GM12878 (cell line): ENCODE measurements at regions not wholly inside any gene's neighbourhood (a gene's known extent, or its start where the extent isn't known, plus 50 kb on each side); places are given as distances from the start of the nearest gene placed in this dataset.

ENCODE experiments used
- EP300 ChIP-seq, 2 experiments: fragments of 150-350 bp in 1 of 2; IDR thresholded peaks; 2 replicates each; pipeline ENCODE4 v1.6.1; 2011 to 2012; ENCODE audit warnings: low read depth in 2 of 2, low read length in 2 of 2, borderline replicate concordance in 1 of 2, improper control_type of control experiment in 1 of 2, inconsistent platforms in 1 of 2; ENCODE audit not compliant: control insufficient read depth in 1 of 2
- IRF3 ChIP-seq: fragments of 450-650 bp; IDR thresholded peaks from 2 replicates; pipeline ENCODE4 v1.6.1; 2014; ENCODE audit warnings: mild to moderate bottlenecking
- NFXL1 ChIP-seq: fragments of 450-650 bp; IDR thresholded peaks from 2 replicates; pipeline ENCODE4 v1.6.1; 2017; ENCODE audit warnings: antibody characterized with exemption, mild to moderate bottlenecking, borderline replicate concordance
- POLR2A ChIP-seq: IDR thresholded peaks from 2 replicates; pipeline ENCODE4 v1.6.1; 2011; ENCODE audit warnings: low read depth, mild to moderate bottlenecking, low read length
- SPI1 ChIP-seq: IDR thresholded peaks from 2 replicates; pipeline ENCODE4 v1.6.1; 2011; ENCODE audit warnings: low read depth, mild to moderate bottlenecking, low read length, moderate library complexity, borderline replicate concordance; ENCODE audit not compliant: insufficient read depth
- TAF1 ChIP-seq: IDR thresholded peaks from 2 replicates; pipeline ENCODE4 v1.6.1; 2011; ENCODE audit warnings: mild to moderate bottlenecking, low read depth, low read length, borderline replicate concordance
- TCF7 ChIP-seq: IDR thresholded peaks from 2 replicates; pipeline ENCODE4 v1.6.1; 2014; ENCODE audit warnings: antibody characterized with exemption, borderline replicate concordance
- ZNF274 ChIP-seq: IDR thresholded peaks from one replicate; pipeline ENCODE4 v1.8.0; 2011; ENCODE audit not compliant: insufficient read length, insufficient read depth
- ZSCAN29 ChIP-seq: fragments of 450-650 bp; IDR thresholded peaks from 2 replicates; pipeline ENCODE4 v1.6.1; 2017; ENCODE audit warnings: mild to moderate bottlenecking, moderate library complexity
- TF ChIP-seq, protein P1 (sequence below): IDR thresholded peaks from 2 replicates; pipeline ENCODE4 v1.6.1; 2012; ENCODE audit warnings: low read depth, low read length, improper control_type of control experiment
- TF ChIP-seq, protein P2 (sequence below), 3 experiments: IDR thresholded peaks in 2 of 3; conservative IDR thresholded peaks in 1 of 3; 2 replicates each; pipeline ENCODE4 v1.5.1; 2011; ENCODE audit warnings: low read depth in 3 of 3, low read length in 3 of 3, mild to moderate bottlenecking in 3 of 3, control low read depth in 2 of 3, moderate library complexity in 2 of 3, inconsistent platforms in 1 of 3, mixed read lengths in 1 of 3; ENCODE audit not compliant: control insufficient read depth in 2 of 3, insufficient read depth in 1 of 3; ENCODE audit errors: extremely low read depth in 1 of 3

DNA sequence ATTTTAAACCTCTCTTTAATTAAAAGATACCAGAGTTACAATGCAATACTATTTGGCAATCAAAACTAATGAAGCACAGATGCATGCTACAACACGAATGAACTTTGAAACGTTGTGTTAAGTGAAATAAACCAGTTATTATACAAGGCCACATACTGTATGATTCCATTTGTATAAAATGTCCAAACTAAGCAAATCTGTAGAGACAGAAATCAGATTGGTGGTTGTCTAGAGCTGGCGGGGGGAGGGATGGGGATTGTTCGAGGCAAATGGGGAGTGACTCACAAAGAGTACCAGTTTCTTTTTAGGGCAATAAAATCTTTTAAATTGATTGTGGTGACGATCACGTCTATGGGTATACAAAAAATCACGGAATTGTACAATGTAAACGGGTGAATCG lies 677.0 kb downstream of the NTRK3 start:
- TF ChIP-seq, protein P1, sequence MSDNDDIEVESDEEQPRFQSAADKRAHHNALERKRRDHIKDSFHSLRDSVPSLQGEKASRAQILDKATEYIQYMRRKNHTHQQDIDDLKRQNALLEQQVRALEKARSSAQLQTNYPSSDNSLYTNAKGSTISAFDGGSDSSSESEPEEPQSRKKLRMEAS = no peak
- TF ChIP-seq IRF3 (no peak), EP300 (IDR thresholded peaks at IDR 0.05; ENCODE audit: borderline replicate concordance in 1 of 2, control insufficient read depth in 1 of 2, low read depth in 2 of 2, low read length in 2 of 2) (no peak), ZNF274 (no peak), TCF7 (no peak), TAF1 (no peak), NFXL1 (no peak), SPI1 (no peak), POLR2A (no peak), ZSCAN29 (no peak)
- TF ChIP-seq, protein P2, sequence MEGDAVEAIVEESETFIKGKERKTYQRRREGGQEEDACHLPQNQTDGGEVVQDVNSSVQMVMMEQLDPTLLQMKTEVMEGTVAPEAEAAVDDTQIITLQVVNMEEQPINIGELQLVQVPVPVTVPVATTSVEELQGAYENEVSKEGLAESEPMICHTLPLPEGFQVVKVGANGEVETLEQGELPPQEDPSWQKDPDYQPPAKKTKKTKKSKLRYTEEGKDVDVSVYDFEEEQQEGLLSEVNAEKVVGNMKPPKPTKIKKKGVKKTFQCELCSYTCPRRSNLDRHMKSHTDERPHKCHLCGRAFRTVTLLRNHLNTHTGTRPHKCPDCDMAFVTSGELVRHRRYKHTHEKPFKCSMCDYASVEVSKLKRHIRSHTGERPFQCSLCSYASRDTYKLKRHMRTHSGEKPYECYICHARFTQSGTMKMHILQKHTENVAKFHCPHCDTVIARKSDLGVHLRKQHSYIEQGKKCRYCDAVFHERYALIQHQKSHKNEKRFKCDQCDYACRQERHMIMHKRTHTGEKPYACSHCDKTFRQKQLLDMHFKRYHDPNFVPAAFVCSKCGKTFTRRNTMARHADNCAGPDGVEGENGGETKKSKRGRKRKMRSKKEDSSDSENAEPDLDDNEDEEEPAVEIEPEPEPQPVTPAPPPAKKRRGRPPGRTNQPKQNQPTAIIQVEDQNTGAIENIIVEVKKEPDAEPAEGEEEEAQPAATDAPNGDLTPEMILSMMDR (IDR thresholded peaks at IDR 0.05 in 2 of 3, conservative IDR thresholded peaks at IDR 0.05 in 1 of 3; ENCODE audit: control insufficient read depth in 2 of 3, extremely low read depth in 1 of 3, insufficient read depth in 1 of 3, low read depth in 3 of 3, low read length in 3 of 3) = no peak
